Breast epithelium (tissue), 3 donors: ENCODE measurements at regions not wholly inside any gene's neighbourhood (a gene's known extent, or its start where the extent isn't known, plus 50 kb on each side); places are given as distances from the start of the nearest gene placed in this dataset.

ENCODE experiments used
- POLR2A ChIP-seq: fragments of 450-650 bp; IDR thresholded peaks from one replicate; pipeline ENCODE4 v1.6.1; 2016; ENCODE audit warnings: antibody characterized with exemption, mild to moderate bottlenecking, moderate library complexity
- POLR2AphosphoS5 ChIP-seq, 3 donors: sonication (generic); formaldehyde crosslinking; IDR thresholded peaks; one replicate each; pipeline ENCODE4 v1.6.1; 2017; ENCODE audit warnings: antibody characterized with exemption in 3 of 3
- TF ChIP-seq, protein P1 (sequence below), 3 donors: fragments of 450-650 bp; IDR thresholded peaks; one replicate each; pipeline ENCODE4 v1.5.1; 2016 to 2017; ENCODE audit warnings: antibody characterized with exemption in 3 of 3, mild to moderate bottlenecking in 3 of 3, moderate library complexity in 3 of 3

GRCh38 chr7:136143271-136143670, 166.1 kb upstream of the MTPN start:
- no peak for TF ChIP-seq POLR2A
- TF ChIP-seq, protein P1, sequence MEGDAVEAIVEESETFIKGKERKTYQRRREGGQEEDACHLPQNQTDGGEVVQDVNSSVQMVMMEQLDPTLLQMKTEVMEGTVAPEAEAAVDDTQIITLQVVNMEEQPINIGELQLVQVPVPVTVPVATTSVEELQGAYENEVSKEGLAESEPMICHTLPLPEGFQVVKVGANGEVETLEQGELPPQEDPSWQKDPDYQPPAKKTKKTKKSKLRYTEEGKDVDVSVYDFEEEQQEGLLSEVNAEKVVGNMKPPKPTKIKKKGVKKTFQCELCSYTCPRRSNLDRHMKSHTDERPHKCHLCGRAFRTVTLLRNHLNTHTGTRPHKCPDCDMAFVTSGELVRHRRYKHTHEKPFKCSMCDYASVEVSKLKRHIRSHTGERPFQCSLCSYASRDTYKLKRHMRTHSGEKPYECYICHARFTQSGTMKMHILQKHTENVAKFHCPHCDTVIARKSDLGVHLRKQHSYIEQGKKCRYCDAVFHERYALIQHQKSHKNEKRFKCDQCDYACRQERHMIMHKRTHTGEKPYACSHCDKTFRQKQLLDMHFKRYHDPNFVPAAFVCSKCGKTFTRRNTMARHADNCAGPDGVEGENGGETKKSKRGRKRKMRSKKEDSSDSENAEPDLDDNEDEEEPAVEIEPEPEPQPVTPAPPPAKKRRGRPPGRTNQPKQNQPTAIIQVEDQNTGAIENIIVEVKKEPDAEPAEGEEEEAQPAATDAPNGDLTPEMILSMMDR (IDR thresholded peaks at IDR 0.05) = no peak
- no peak for TF ChIP-seq POLR2AphosphoS5 (IDR thresholded peaks at IDR 0.05)
